Sigmoid colon (tissue), 6 donors: ENCODE measurements at regions not wholly inside any gene's neighbourhood (a gene's known extent, or its start where the extent isn't known, plus 50 kb on each side); places are given as distances from the start of the nearest gene placed in this dataset.

Source experiments
- DNase-seq: peaks from one replicate; pipeline ENCODE4 v3.0.0-alpha.2; 2019
- H3K27ac ChIP-seq, 4 donors: fragments of 200-600 bp; sonication (generic); one replicate each; pipeline ENCODE4 v1.5.1; 2016 to 2019; ENCODE audit warnings: mild to moderate bottlenecking in 1 of 4
- H3K27me3 ChIP-seq, 3 donors: fragments of 200-600 bp; sonication (generic); one replicate each; pipeline ENCODE4 v1.5.1; 2019; ENCODE audit warnings: mild to moderate bottlenecking in 1 of 3
- H3K36me3 ChIP-seq, 4 donors: fragments of 200-600 bp; sonication (generic); one replicate each; pipeline ENCODE4 v1.5.1; 2016 to 2019
- H3K4me1 ChIP-seq, 4 donors: fragments of 200-600 bp; sonication (generic); one replicate each; pipeline ENCODE4 v1.5.1; 2017 to 2019
- H3K4me3 ChIP-seq, 4 donors: fragments of 200-600 bp; sonication (generic); one replicate each; pipeline ENCODE4 v1.5.1; 2017 to 2019; ENCODE audit warnings: mild to moderate bottlenecking in 2 of 4, moderate library complexity in 1 of 4
- H3K9me3 ChIP-seq, 4 donors: fragments of 200-600 bp in 3 of 4; sonication (generic) in 3 of 4; one replicate each; pipeline versions ENCODE4 v1.5.1 to v1.6.1; 2013 to 2019
- EP300 ChIP-seq, 4 donors: sonication (generic); formaldehyde crosslinking; IDR thresholded peaks; one replicate each; pipeline ENCODE4 v1.6.1; 2017; ENCODE audit warnings: antibody characterized with exemption in 4 of 4
- POLR2A ChIP-seq, 2 donors: fragments of 450-650 bp; IDR thresholded peaks; one replicate each; pipeline ENCODE4 v1.6.1; 2016; ENCODE audit warnings: antibody characterized with exemption in 2 of 2, mild to moderate bottlenecking in 2 of 2, moderate library complexity in 2 of 2
- POLR2AphosphoS5 ChIP-seq, 4 donors: sonication (generic); formaldehyde crosslinking; IDR thresholded peaks; one replicate each; pipeline ENCODE4 v1.6.1; 2017; ENCODE audit warnings: antibody characterized with exemption in 4 of 4
- WGBS, 2 donors: extraction: QIAGEN DNeasy Blood & Tissue Kit; methylation state at CpG; one replicate each; pipeline ENCODE4 v1.1.7; 2013; 5-methylcytosine and 5-hydroxymethylcytosine counted together
- intact Hi-C: fragments of 100-400 bp; cut with DNase I; formaldehyde crosslinking; loops from one replicate; pipeline ENCODE4 v1.15.1; 2023
- TF ChIP-seq, protein P1 (sequence below), 4 experiments: fragments of 450-650 bp in 3 of 4; fragments of 200-600 bp in 1 of 4; IDR thresholded peaks; one replicate each; pipeline ENCODE4 v1.5.1; 2016 to 2019; ENCODE audit warnings: antibody characterized with exemption in 4 of 4, mild to moderate bottlenecking in 3 of 4, moderate library complexity in 2 of 4
- donor health status: healthy with polysubstance abuse.
- donor health status: healthy.

DNA sequence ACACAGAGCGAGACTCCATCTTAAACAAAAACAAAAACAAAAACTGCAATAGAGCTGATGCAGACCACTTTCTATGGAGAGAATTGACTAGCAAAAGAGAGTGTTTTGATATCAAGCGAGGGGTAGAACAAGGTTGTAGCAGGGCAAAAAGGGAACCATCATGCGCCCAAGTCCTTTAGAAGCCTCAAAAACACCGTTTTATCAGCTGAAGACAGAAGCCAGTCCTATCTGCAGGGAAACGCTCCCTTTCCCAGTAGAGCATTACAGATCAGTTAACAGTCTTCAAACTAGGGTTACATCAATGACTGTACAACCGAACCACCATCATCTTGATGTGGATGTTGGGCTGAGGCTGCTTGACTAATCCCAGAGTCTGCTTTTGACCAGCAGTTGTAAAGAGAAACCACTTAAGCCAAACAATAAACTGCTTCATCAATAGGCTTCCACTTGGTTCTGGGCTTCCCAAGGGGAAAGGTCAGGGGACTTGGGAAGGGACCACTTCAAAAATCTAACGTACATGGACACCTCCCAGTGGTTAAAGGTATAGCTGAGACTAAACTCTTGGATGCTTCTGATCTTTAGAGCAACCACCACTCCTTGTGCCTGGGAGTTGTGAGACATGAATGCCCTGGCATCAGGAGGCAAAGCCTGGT lies 59.6 kb upstream of the SPDEF start:
- DNase-seq = no peak
- Histone ChIP-seq H3K36me3 (no peaks in the 10 kb centered on the region), H3K27me3 (no peaks in the 10 kb centered on the region), H3K9me3 (no peaks in the 10 kb centered on the region), H3K4me3 (no peak overlapping the region), H3K4me1 (peaks cover 0 to 7% (median 3%) of the 10 kb centered on the region in 4 donors), H3K27ac (no peak overlapping the region)
- 92 to 94% methylated on average over 7 of the region's 7 CpGs for WGBS, 2 donors
- intact Hi-C loops = no loop called here
- TF ChIP-seq, protein P1, sequence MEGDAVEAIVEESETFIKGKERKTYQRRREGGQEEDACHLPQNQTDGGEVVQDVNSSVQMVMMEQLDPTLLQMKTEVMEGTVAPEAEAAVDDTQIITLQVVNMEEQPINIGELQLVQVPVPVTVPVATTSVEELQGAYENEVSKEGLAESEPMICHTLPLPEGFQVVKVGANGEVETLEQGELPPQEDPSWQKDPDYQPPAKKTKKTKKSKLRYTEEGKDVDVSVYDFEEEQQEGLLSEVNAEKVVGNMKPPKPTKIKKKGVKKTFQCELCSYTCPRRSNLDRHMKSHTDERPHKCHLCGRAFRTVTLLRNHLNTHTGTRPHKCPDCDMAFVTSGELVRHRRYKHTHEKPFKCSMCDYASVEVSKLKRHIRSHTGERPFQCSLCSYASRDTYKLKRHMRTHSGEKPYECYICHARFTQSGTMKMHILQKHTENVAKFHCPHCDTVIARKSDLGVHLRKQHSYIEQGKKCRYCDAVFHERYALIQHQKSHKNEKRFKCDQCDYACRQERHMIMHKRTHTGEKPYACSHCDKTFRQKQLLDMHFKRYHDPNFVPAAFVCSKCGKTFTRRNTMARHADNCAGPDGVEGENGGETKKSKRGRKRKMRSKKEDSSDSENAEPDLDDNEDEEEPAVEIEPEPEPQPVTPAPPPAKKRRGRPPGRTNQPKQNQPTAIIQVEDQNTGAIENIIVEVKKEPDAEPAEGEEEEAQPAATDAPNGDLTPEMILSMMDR (IDR thresholded peaks at IDR 0.05) = no peak
- TF ChIP-seq POLR2AphosphoS5 (IDR thresholded peaks at IDR 0.05) = no peak
- TF ChIP-seq POLR2A (IDR thresholded peaks at IDR 0.05) = no peak
- TF ChIP-seq EP300 (IDR thresholded peaks at IDR 0.05) = no peak

DNA sequence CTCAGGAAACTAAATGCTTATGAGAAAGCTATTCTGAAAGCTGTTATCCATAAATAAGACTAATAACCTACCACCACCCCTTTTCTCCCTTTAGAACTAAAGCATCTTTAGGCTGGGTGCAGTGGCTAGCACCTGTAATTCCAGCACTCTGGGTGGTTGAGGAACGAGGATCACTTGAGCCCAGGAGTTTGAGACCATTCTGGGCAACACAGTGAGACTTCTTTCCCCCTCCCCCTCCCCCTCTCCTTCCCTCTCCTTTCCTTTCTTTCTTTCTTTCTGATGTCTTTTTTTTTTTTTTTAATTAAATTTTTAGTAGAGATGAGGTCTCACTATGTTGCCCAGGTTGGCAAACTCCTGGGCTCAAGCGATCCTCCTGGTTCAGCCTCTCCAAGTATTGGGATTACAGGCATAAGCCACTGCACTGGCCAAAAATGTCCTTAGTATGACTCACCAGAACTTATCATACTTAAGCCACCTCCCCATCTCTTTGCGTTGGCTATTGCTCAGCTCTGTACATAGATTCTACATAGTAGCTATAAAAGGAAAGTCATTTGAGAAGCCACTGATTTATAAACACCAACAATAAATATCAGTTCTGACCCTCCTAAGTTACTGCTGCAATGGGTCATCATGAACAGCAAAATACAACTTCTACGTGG lies 54.8 kb upstream of the SPDEF start:
- Histone ChIP-seq H3K4me3 (no peak overlapping the region), H3K9me3 (no peaks in the 10 kb centered on the region), H3K27ac (peak overlapping the region in 3 of 4 donors; percentile 14 to 51 (median 17)), H3K36me3 (peaks cover 0 to 11% (median 2%) of the 10 kb centered on the region in 4 donors), H3K4me1 (peaks cover 0 to 29% (median 18%) of the 10 kb centered on the region in 4 donors), H3K27me3 (no peaks in the 10 kb centered on the region)
- TF ChIP-seq POLR2A (IDR thresholded peaks at IDR 0.05) = no peak
- TF ChIP-seq, protein P1 (IDR thresholded peaks at IDR 0.05) = no peak
- no peak for TF ChIP-seq EP300 (IDR thresholded peaks at IDR 0.05)
- no peak for TF ChIP-seq POLR2AphosphoS5 (IDR thresholded peaks at IDR 0.05)
- 56 to 79% methylated on average over 4 of the region's 4 CpGs for WGBS, 2 donors
- no peak for DNase-seq
- intact Hi-C loops = no loop called here

DNA sequence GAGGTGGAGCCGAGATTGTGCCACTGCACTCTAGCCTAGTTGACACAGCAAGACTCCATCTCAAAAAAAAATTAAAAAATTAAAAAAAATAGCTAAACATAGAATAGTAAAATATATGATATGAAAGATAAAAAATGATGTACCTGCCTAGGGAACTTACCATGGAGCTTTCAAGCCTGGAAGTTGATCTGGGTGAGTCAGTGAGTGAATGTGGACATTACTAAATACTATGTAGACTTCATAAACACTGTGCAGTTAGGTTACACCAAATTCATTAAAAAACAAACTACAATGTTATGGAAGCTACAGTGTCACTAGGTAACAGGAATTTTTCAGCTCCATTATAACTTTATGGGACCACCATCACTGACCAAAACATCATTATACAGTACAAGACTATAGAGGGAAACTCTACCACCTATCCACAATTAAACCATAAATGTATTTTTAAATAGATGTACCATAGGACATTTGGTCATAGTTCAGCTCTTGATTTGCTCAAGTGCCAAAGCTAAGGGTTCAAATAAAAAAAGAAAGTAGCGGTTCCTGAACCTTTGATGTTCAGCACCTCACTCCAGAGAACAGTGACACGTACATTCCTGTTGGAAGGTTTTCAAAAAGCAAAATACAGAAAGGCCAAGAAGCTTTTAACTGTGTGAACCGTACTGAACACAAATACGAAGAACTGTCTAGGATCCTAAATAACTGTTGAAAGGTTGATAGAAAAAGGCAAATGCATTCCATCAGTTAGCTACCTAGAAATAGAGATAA lies 52.4 kb upstream of the SPDEF start:
- H3K4me1 ChIP-seq = peaks cover 0 to 29% (median 18%) of the 10 kb centered on the region in 4 donors
- no peaks in the 10 kb centered on the region for H3K27me3 ChIP-seq
- no peak for DNase-seq
- TF ChIP-seq POLR2A (IDR thresholded peaks at IDR 0.05) = no peak
- TF ChIP-seq, protein P1 (IDR thresholded peaks at IDR 0.05) = no peak
- no peak for TF ChIP-seq EP300 (IDR thresholded peaks at IDR 0.05)
- TF ChIP-seq POLR2AphosphoS5 (IDR thresholded peaks at IDR 0.05) = no peak
- intact Hi-C loops = loop anchor here (1.0 to 5.0 kb wide), 5 partner anchors 81 to 441 kb away; partner anchors contain the start of genes RPS10 and SMIM29
- H3K27ac ChIP-seq = peak overlapping the region in 3 of 4 donors; percentile 51 to 62 (median 53)
- H3K9me3 ChIP-seq = no peaks in the 10 kb centered on the region
- 63 to 86% methylated on average over 5 of the region's 5 CpGs for WGBS, 2 donors
- H3K36me3 ChIP-seq = peaks cover 0 to 18% (median 2%) of the 10 kb centered on the region in 4 donors
- H3K4me3 ChIP-seq = no peak overlapping the region

DNA sequence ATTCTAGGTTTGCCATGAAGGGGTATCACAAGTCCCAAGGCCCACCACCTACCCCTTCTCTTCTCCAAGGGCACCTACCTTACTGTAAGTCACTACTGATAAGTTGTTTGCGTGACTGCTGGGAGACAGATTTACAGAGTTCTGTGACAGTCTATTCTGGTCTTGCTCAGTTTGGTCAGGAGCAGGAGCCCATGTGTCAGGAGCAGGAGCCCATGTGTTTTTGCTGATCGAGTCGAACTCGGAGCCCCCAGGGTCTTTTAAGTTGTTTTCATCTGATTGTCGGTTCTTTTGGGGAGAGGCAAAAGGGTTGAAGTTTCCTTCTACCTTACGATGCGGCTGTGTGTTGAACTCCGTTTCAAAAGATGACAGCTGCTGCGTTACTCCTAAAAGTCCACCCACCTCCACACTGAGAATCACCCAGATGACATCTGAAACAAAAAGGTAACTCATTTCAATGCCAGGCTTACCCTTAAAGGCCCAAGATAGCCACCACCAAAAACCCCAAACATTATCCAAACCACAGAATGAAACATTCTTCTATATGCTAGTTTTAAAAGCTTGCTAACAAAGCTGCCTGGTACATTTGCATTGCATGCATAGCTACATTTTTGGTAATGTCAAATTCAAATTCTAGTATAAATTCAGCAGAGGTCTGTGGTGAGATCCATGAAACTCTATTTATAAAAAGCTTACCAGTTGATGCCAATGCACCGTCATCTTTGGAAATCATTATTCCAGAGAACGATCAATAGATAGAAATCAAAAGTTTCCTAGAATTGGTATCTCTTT lies 50.5 kb upstream of the SPDEF start:
- peaks cover 0 to 18% (median 2%) of the 10 kb centered on the region in 4 donors for H3K36me3 ChIP-seq
- DNase-seq = no peak
- WGBS, 2 donors = 92 to 94% methylated on average over 11 of the region's 11 CpGs
- intact Hi-C loops = loop anchor here (5.0 kb wide), 2 partner anchors 179 to 439 kb away; partner anchors contain the start of gene RPS10
- TF ChIP-seq POLR2AphosphoS5 (IDR thresholded peaks at IDR 0.05) (no peak), POLR2A (IDR thresholded peaks at IDR 0.05) (no peak), EP300 (IDR thresholded peaks at IDR 0.05) (no peak)
- TF ChIP-seq, protein P1 (IDR thresholded peaks at IDR 0.05) = no peak
- H3K9me3 ChIP-seq = no peaks in the 10 kb centered on the region
- H3K27me3 ChIP-seq = no peaks in the 10 kb centered on the region
- no peak overlapping the region for H3K27ac ChIP-seq
- peaks cover 0 to 45% (median 23%) of the 10 kb centered on the region in 4 donors for H3K4me1 ChIP-seq
- H3K4me3 ChIP-seq = no peak overlapping the region
